ENCODE measurements at regions not wholly inside any gene's neighbourhood (a gene's known extent, or its start where the extent isn't known, plus 50 kb on each side); places are given as distances from the start of the nearest gene placed in this dataset.

DNA sequence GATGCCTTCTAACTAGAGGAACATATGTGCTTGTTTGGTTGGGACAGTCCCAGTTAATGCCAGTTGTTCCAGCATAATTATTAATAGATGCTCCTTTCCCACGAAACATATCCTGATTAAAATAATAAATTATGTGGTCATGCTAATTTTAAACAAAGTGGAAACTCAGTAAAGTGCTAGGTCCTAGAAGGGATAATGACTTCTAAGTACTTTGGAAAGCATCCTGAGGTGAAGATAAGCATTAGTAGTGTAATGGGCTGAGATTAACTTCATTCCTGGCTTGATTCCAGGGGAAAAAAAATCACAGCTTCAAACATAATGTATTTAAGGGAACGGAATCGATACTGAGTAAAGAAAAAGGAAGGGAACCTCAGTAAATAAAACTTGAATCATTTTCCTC, 213.7 kb upstream of the SNX2 start:
- no peak for DNase-seq (ENCODE audit: low read depth)
- TF ChIP-seq, protein P1, sequence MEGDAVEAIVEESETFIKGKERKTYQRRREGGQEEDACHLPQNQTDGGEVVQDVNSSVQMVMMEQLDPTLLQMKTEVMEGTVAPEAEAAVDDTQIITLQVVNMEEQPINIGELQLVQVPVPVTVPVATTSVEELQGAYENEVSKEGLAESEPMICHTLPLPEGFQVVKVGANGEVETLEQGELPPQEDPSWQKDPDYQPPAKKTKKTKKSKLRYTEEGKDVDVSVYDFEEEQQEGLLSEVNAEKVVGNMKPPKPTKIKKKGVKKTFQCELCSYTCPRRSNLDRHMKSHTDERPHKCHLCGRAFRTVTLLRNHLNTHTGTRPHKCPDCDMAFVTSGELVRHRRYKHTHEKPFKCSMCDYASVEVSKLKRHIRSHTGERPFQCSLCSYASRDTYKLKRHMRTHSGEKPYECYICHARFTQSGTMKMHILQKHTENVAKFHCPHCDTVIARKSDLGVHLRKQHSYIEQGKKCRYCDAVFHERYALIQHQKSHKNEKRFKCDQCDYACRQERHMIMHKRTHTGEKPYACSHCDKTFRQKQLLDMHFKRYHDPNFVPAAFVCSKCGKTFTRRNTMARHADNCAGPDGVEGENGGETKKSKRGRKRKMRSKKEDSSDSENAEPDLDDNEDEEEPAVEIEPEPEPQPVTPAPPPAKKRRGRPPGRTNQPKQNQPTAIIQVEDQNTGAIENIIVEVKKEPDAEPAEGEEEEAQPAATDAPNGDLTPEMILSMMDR (IDR thresholded peaks at IDR 0.05; ENCODE audit: control insufficient read depth, extremely low read depth, insufficient read depth), result no peak
- no peak overlapping the region for H3K4me3 ChIP-seq (ENCODE audit: low read depth, low read length)

DNA sequence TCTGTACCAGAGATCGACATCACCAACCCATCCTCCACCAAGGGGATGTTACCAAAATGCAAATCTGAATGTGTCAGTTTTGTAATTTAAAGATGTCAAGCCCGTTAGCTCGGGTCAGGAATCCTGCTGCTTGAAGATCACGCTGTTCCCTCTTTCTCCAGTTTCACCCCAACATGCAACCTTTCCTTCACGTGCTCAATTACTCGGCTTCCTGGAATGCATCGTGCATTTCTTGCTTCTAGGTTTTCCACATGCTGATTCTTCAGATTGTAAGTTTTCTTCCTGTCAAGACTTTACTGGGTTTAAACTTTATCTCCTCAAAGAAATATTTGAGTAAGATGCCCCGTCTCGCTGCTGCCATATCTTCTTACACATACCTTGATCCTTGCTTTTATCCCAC, 209.5 kb upstream of the SNX2 start:
- TF ChIP-seq, protein P1 (IDR thresholded peaks at IDR 0.05; ENCODE audit: control insufficient read depth, extremely low read depth, insufficient read depth), result no peak
- DNase-seq (ENCODE audit: low read depth), result no peak
- H3K4me3 ChIP-seq (ENCODE audit: low read depth, low read length), result no peak overlapping the region

DNA sequence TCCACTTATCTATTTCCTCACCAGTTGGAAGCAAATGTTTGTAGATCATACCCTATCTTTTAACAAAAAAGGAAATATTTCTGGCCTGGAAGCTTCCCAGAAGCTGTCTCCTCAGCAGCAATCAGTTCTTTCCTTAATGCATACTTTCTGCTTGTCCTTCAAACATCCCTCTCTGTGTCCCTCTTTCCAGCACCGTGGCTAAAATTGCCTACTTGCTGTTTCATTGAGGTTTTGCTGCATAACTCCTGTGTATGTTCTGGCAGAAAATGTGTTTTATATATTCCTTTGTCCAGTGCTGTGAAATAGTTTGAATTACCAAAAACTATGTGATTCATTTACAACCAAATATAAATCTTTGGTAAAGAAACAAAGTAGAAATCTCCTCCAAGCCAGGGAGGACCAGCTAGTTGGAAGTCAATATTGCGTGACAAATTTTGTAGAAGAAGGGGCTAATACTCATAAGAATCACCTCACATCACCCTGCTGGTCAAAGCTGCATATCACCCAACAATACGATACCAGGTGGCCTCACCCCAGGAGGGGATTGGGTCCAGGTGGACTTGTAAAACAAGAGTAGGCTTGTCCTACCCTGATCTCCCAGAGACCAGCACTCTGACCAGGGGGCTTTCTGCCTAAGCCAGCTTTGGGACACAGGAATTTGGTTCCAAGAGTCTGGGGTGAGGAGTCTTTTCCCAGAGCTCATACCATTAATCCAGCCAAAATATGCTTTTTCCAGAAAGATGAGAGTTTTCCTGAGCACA, 198.4 kb upstream of the SNX2 start:
- no peak for DNase-seq (ENCODE audit: low read depth)
- no peak overlapping the region for H3K4me3 ChIP-seq (ENCODE audit: low read depth, low read length)
- TF ChIP-seq, protein P1 (IDR thresholded peaks at IDR 0.05; ENCODE audit: control insufficient read depth, extremely low read depth, insufficient read depth), result no peak

DNA sequence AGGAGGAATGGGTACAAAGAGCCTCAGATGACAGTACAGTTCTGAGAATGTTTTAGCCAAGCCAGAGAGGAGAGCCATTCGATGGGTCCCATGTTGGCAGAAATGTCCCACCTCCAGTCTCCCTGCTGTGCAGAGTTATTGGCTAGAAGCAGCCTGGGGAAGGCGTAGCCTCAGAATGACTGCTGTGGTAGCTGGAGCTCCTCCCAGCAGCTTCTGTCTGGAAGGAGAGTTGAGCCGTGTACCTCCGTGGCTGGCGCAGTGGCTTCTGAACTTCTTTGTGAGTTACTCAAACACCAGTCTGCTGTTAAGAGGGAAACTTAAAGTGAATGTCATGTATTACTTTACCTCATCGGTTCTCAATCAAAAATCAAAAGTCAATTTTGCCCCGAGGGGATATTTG, 193.3 kb upstream of the SNX2 start:
- TF ChIP-seq, protein P1 (IDR thresholded peaks at IDR 0.05; ENCODE audit: control insufficient read depth, extremely low read depth, insufficient read depth), result no peak
- no peak for DNase-seq (ENCODE audit: low read depth)
- no peak overlapping the region for H3K4me3 ChIP-seq (ENCODE audit: low read depth, low read length)

DNA sequence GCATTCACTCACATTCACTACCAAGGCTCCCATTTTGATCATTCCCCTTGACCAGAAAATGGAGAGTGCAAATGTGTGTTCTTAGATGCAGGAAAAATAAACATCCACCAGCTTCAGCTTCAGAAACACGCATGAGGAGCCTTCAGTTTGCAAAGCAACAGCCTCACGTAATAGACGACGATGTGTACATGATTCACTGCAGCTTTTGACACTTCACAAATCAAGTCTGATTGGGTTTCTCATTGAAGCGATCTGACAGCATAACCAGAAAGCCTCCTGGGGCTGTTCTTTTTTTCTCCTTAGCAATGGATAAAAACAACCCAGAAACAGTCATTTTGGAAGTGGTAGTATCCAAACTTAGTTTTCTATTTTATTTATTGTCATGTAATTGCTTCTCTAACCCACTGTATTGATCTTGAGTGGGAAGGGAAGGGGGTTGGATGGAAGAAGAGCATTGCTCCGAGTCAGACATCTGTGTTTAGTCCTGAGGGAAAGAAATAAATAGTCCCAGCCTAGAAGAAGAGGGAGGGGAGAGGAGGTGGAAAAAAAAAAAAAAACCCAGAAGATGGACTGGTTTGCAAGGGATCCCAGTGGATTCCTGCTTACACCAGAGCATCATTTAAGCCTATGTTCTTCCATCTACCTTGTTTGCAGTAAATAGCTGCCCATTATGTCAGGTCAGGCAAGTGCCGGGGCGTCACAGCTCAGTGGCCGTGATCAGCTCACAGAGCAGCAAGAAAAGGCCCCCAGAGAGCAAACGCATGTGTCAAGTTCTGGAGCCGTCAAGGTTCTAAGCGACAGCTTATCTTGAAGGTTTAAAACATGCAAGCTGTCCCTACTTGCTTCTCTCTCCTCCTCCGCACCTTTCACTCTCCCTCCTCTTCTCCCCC, 190.2 kb upstream of the SNX2 start:
- TF ChIP-seq, protein P1 (IDR thresholded peaks at IDR 0.05; ENCODE audit: control insufficient read depth, extremely low read depth, insufficient read depth), result no peak
- no peak overlapping the region for H3K4me3 ChIP-seq (ENCODE audit: low read depth, low read length)
- DNase-seq (ENCODE audit: low read depth), result no peak

DNA sequence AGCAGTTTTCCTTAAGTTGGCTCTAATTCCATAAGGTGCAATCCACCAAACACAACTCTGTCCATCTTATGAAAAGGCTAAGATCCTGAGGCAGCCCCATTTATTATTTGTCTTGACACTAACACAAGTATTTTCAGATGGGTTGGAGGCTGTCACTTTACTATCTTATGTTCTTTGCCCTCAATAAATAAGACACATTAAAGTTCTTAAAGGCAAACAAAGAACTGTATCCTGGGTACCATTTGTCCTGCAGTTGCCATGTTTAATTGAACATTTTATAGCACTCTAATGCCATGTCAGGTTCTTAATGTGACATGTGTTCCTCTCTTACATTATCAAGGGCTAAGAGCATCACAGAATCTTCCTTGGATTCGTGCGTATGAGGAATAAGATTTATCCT, 189.5 kb upstream of the SNX2 start:
- H3K4me3 ChIP-seq (ENCODE audit: low read depth, low read length), result no peak overlapping the region
- DNase-seq (ENCODE audit: low read depth), result peak; percentile 58
- TF ChIP-seq, protein P1 (IDR thresholded peaks at IDR 0.05; ENCODE audit: control insufficient read depth, extremely low read depth, insufficient read depth), result no peak
